ENCODE measurements at regions not wholly inside any gene's neighbourhood (a gene's known extent, or its start where the extent isn't known, plus 50 kb on each side); places are given as distances from the start of the nearest gene placed in this dataset.
"Not testable (repeated sequence)": the region's sequence is repeated elsewhere in the genome, so short reads cannot be mapped to it uniquely, and the experiment has no call there.

- no peak for DNase-seq
Measured at GRCh38 chr9:27673641-27674040, 100.4 kb upstream of the C9orf72 start.

GRCh38 chr9:27675354-27675753, 102.1 kb upstream of the C9orf72 start:
- DNase-seq = no peak

DNA sequence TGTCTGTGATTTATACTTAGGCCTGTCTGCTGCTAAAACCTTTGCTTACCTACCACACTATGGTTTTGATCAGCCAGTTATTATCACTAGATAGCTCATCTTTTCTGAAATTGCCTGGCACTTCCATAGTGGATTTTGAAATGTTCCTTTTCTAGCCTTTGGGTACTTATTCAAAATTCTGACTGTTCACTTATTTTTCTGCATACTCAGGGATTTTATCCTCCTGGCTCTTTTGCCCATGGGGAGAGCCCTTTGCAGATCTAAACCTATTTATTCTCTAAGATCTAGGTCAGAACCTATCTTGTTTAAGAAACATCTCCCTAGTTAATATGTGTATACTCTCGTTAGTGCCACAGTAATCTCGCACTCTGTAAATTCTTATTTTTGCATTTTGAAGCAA, 103.5 kb upstream of the C9orf72 start:
- DNase-seq = no peak

DNA sequence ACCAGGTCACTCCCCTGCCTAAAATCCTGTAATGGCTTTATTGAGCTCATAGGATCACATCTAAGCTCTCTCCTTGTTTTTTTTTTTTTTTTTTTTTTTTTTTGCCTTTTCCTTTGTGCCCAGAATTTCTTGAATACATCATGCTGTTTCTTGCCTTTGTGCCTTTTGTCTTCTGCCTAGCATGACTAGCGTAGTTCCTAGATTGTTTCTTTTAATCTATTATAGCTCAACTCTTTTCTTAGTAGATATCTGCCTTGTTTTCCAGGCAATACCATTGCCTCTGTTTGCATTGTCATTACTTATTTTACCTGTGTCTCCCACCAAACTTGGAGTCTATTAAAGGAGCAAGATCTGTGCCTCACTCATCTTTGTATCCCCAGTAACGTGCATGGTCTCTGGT, 106.1 kb upstream of the C9orf72 start:
- no peak for DNase-seq

GRCh38 chr9:27683181-27683580, 109.9 kb upstream of the C9orf72 start:
- no peak for DNase-seq

DNA sequence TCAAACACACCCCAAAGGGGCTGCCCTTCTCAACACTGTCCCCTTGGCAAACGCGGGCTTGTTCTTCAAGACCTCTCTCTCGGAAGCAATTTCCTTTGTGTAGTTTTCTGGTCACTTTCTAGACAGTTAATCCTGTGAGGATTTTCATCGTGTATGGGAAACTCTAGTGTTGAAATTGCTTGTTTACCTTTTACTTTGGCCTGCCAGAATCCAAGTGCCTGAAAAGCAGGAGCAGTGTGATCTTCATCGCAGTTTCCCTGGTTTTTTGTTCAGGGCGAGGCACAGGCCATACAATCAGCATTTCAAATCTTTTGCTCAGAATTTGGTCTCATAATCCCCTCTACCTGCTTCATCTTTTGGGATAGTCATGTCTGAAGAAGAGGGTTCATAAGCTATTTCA, 115.7 kb upstream of the C9orf72 start:
- no peak for DNase-seq

DNA sequence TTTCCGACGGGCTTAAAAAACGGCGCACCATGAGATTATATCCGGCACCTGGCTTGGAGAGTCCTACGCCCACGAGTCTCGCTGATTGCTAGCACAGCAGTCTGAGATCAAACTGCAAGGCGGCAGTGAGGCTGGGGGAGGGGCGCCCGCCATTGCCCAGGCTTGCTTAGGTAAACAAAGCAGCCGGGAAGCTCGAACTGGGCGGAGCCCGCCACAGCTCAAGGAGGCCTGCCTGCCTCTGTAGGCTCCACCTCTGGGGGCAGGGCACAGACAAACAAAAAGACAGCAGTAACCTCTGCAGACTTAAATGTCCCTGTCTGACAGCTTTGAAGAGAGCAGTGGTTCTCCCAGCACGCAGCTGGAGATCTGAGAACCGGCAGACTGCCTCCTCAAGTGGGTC, 117.5 kb upstream of the C9orf72 start:
- not testable (repeated sequence) for DNase-seq

- no peak for DNase-seq
Measured at GRCh38 chr9:27699621-27700020, 126.3 kb upstream of the C9orf72 start.

DNA sequence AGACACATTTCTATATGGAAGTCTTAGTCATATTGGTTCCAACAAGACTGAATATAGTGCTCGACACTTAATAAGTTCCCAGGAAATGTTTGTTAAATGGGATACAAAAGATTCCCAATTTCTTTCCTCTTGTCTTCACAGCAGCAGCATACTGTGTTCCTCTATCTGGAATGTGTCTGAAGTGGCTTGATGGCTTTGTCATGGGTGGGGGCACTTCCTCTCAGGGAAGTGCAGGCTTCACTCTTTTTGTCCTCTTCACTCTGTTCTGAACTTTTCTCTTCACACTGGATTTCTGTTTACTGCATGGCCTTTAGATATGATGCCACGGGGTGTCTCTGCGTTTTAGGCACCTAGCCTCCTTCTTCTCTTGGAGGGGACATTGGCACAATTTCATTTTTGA, 127.7 kb upstream of the C9orf72 start:
- DNase-seq = peak in 1 of 2 experiments; percentile 0

DNA sequence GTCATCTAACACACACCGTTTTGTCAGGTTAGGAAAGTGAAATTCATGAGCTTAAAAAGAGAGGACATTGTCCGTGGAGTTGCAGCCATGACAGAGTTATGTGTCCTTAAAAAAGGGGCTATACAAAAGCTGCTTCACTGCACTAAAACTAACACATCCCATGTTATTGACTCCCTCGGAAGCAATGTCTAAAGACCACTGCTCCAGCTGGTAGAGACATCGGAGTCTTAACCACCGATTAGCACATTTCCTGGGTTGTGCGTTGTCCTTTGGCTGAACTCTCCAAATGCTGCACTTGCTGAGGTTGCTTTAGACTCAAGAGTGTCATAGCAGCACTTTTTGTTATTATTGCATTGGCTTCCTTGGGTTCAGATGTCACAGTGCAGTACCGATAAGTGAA, 128.3 kb upstream of the C9orf72 start:
- peak; percentile 67 to 81 for DNase-seq

GRCh38 chr9:27703216-27703980, 130.1 kb upstream of the C9orf72 start:
- peak; percentile 7 to 30 for DNase-seq

DNA sequence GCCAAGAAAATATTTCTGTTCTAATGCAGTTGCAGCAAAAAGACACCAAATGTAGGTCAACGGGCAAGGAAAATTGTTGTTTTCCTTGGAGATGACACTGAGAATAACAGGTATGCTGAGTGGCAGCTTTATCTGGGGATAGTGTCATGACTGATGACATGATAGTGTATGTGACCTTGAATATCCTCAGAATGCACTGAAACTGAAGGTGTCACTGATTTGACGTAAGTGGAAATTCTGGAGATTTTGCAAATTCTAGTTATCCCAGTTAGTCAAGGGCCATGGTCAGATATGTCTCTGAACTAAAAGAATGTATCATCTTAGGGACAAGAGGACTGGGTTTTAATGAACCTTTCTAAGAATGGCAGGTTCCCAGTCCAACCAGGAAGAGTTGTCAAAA, 138.0 kb upstream of the C9orf72 start:
- DNase-seq = no peak

DNA sequence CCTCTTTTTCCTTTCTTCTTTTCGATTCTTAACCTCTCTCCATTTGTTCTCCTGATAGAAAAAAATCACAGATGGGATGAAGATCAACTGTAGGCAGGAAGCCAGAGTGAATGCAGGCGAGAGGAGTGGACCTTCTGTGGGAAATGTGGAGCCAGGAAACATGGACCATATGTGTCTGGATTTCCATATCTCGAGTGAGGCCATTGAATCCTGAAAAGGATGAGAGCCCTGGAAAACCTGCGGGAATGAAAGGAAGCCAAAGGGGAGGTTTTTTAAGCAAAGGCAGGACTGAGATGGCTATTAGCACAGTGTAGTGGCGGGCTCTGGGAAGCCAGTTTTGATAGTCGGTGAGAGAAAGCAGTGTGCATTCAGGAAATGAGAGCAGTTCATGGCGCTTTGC, 139.5 kb upstream of the C9orf72 start:
- no peak for DNase-seq

DNA sequence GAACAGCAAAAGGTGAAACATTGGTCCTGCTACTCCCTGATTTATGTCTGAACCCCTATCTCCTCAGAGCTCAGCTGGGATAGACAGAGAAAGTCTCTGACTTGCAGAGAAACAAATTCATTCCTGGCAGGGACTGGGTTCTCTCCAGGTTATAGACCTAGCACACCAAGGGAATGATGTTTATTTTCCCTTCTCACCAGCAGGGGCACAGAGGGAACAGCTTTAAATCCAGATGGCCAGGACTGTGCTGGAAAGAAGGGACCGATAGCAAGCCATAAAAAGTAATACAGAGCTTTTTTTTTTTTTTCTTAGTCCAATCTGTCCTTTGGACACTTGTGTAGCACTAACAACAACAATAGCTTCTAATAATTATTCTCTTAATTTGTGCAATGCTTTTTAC, 141.1 kb upstream of the C9orf72 start:
- no peak for DNase-seq

GRCh38 chr9:27715651-27716050, 142.4 kb upstream of the C9orf72 start:
- DNase-seq = no peak

- DNase-seq = no peak
Measured at GRCh38 chr9:27717991-27718390, 144.7 kb upstream of the C9orf72 start.

DNA sequence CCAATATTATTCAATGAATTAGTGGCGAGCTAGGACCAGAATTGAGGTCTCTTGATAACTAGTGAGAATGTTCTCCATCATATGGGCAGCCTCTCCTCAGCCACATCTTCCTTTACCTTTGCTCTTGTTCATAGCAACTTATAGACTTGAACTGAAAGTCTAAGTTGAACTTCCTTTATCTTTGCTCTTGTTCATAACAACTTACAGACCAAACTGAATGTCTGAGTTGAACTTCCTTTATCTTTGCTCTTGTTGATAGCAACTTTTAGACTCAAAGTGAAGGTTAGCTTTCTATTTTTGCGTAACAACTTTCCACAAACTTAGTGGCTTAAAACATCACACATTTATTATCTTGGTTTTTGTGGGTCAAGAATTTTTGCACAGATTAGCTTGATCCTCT, 146.4 kb upstream of the C9orf72 start:
- DNase-seq = no peak

- no peak for DNase-seq
Measured at GRCh38 chr9:27722866-27723265, 149.6 kb upstream of the C9orf72 start.

- peak; percentile 44 to 46 for DNase-seq
Measured at GRCh38 chr9:27726244-27727081, 153.2 kb upstream of the C9orf72 start.

DNA sequence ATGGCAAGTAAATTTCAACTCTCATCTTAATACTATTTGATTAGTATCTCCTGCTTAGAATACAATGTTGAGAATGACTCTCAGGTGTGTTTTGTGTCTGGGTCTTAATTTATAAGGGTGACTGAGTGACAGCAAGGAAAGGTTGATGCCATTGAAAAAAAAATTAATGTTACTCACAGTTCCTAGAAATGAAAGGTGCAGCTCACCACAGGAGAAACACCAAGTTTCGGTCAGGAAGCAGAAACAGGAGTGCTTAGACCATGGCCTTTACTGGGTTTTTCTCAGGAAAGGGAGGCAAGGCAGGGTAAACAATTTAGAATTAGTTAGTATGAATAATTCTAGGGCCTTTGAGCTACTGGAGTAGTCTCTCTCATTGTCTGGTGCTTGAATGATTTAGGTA, 159.2 kb upstream of the C9orf72 start:
- no peak for DNase-seq

DNA sequence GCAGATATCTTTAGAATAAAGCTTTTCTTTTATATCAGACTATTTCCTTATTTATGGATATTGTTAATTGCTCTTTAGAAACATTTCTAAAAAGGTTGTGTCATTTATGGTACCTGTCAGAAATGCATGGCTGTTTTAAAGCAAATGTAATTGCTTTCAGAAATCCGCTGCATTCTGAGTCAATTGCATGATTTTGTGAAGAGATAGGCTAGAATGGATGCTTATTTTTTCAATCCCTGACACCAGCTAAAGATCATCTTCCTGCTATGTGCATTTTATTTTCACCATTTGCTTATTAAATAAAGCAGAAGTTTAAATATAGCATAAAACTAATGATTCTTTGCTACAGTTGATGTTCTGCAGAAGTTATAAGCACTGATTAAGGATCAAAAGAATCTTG, 170.2 kb upstream of the C9orf72 start:
- DNase-seq = no peak

- no peak for DNase-seq
Measured at GRCh38 chr9:27747450-27747849, 174.2 kb upstream of the C9orf72 start.

DNA sequence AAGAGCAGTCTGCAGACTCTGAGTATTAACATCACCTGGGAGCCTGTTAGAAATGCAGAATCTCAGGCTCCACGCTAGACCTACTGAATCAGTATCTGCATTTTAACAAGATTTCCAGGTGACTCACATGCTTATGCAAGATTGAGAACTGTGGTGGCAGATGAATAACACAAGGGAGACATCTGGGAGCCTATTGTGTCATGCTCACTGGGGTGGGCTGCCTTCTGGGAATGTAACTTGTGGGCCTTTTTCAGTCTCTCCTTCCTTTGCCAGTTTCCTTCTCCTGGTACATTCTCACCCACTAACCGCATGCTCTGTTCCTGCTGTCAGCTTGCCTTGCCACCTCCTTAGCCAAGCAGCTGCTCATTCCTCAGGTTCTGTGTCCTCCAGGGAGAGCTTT, 176.6 kb upstream of the C9orf72 start:
- no peak for DNase-seq

DNA sequence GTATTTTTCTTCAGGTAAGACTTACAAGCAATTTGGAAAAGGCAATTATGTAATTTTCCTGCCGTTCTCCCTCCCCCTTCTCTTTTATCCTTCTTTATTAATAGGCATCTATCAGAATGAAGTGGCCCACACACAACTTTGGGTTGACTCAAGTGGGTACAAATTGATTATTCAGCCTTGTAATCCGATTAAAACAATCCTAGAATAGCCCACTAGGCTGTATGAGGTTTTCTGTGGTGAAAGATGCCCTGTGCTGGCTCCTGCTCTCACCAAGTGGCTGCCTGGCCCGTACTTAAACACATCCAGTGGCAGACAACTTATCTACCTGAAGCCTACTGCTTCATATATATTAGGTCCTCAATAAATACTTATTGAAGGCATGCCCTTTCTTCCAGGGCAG, 177.3 kb upstream of the C9orf72 start:
- DNase-seq = no peak
